SK-N-SH (cell line): ENCODE measurements at regions not wholly inside any gene's neighbourhood (a gene's known extent, or its start where the extent isn't known, plus 50 kb on each side); places are given as distances from the start of the nearest gene placed in this dataset.

Source experiments
- CTCF ChIP-seq: fragments of 200-600 bp; sonication (generic); IDR thresholded peaks from 2 replicates; pipeline ENCODE4 v1.6.1; 2017; ENCODE audit warnings: antibody characterized with exemption, mild to moderate bottlenecking, moderate library complexity
- FOSL2 ChIP-seq: IDR thresholded peaks from 2 replicates; pipeline ENCODE4 v1.4.0; 2012; ENCODE audit warnings: low read depth, mild to moderate bottlenecking, moderate library complexity, borderline replicate concordance
- FOXM1 ChIP-seq: IDR thresholded peaks from 2 replicates; pipeline ENCODE4 v1.4.0; 2012; ENCODE audit warnings: low read depth, mild to moderate bottlenecking
- GABPA ChIP-seq: IDR thresholded peaks from 2 replicates; pipeline ENCODE4 v1.4.0; 2012; ENCODE audit warnings: low read depth, mild to moderate bottlenecking
- IRF3 ChIP-seq: fragments of 150-350 bp; IDR thresholded peaks from 2 replicates; pipeline ENCODE4 v1.6.1; 2016; ENCODE audit warnings: mild to moderate bottlenecking, low read depth, low read length
- POLR2AphosphoS5 ChIP-seq: IDR thresholded peaks from 2 replicates; pipeline ENCODE4 v1.6.1; 2012; ENCODE audit warnings: low read depth, low read length
- RAD21 ChIP-seq: IDR thresholded peaks from 2 replicates; pipeline ENCODE4 v1.6.1; 2012; ENCODE audit warnings: mild to moderate bottlenecking, low read length
- TCF12 ChIP-seq: IDR thresholded peaks from 2 replicates; pipeline ENCODE4 v1.4.0; 2012

DNA sequence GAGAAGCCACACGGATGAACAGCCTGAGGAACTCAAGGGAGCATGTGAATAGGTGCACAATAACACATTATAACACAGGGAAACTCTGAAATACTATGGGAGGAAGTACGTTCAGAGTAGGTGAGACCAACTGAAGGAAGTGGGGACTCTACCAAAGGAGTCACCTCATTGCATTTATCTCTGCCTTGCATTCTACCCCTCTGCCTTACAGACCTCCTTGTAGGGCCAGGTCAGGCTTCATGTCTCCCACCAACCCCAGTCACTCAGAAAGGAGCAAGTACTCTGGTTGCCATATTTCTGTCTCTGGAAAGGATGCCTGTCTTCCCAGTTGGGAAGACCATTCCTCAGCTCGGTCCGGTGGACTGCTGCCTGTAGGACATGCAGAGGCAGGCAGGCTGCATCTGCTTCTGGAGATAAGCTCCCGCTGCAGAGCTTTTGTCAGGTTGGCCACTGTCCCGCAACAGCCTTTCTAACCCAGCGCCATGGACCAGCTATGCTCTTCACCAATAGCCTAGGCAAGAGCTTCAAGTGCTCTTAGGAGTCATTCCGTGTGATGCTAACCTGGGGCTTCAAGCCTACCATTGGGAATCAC is 51.6 kb upstream of the ASIP start:
- TF ChIP-seq IRF3 (no peak), POLR2AphosphoS5 (no peak), TCF12 (no peak), RAD21 (no peak), CTCF (no peak), FOXM1 (no peak), FOSL2 (no peak), GABPA (no peak)
